ENCODE measurements at regions not wholly inside any gene's neighbourhood (a gene's known extent, or its start where the extent isn't known, plus 50 kb on each side); places are given as distances from the start of the nearest gene placed in this dataset.

GRCh38 chr2:56008661-56009431 lies 85.3 kb upstream of the EFEMP1 start:
- TF ChIP-seq MAX (IDR thresholded peaks at IDR 0.05) (0 out of 2 replicates have a peak, but pooled peaks have one; percentile 12), REST (IDR thresholded peaks at IDR 0.05; ENCODE audit: low read depth) (no peak), TAF1 (IDR thresholded peaks at IDR 0.05; ENCODE audit: low read depth) (no peak)

- TF ChIP-seq RAD21 (IDR thresholded peaks at IDR 0.05; ENCODE audit: low read depth) (peak; percentile 55), ZBTB7A (IDR thresholded peaks at IDR 0.05; ENCODE audit: low read depth) (no peak)
Observed at GRCh38 chr2:56009758-56010458, 86.3 kb upstream of the EFEMP1 start.

GRCh38 chr2:56011624-56012023 lies 88.0 kb upstream of the EFEMP1 start:
- no peak for TF ChIP-seq EGR1 (IDR thresholded peaks at IDR 0.05)
- no peak for TF ChIP-seq TAF1 (IDR thresholded peaks at IDR 0.05; ENCODE audit: low read depth)
- no peak for TF ChIP-seq USF1 (IDR thresholded peaks at IDR 0.05)
- no peak for TF ChIP-seq CEBPB (IDR thresholded peaks at IDR 0.05)
- TF ChIP-seq MAX (IDR thresholded peaks at IDR 0.05): no peak
- TF ChIP-seq TCF12 (IDR thresholded peaks at IDR 0.05; ENCODE audit: low read depth): no peak
- TF ChIP-seq ZBTB7A (IDR thresholded peaks at IDR 0.05; ENCODE audit: low read depth): no peak
- TF ChIP-seq TEAD4 (IDR thresholded peaks at IDR 0.05): no peak
- no peak for TF ChIP-seq EP300 (IDR thresholded peaks at IDR 0.05; ENCODE audit: borderline replicate concordance)
- no peak for TF ChIP-seq NFIC (IDR thresholded peaks at IDR 0.05)
- no peak for TF ChIP-seq FOXM1 (IDR thresholded peaks at IDR 0.05; ENCODE audit: borderline replicate concordance, low read depth)
- no peak for TF ChIP-seq RAD21 (IDR thresholded peaks at IDR 0.05; ENCODE audit: low read depth)
- no peak for TF ChIP-seq CREB1 (IDR thresholded peaks at IDR 0.05; ENCODE audit: low read depth)
- no peak for TF ChIP-seq REST (IDR thresholded peaks at IDR 0.05; ENCODE audit: low read depth)
- TF ChIP-seq YY1 (IDR thresholded peaks at IDR 0.05; ENCODE audit: low read depth): no peak

- TF ChIP-seq EP300 (IDR thresholded peaks at IDR 0.05; ENCODE audit: borderline replicate concordance): no peak
- no peak for TF ChIP-seq CEBPB (IDR thresholded peaks at IDR 0.05)
- TF ChIP-seq TAF1 (IDR thresholded peaks at IDR 0.05; ENCODE audit: low read depth): no peak
- TF ChIP-seq USF1 (IDR thresholded peaks at IDR 0.05): no peak
- no peak for TF ChIP-seq REST (IDR thresholded peaks at IDR 0.05; ENCODE audit: low read depth)
- no peak for TF ChIP-seq NFIC (IDR thresholded peaks at IDR 0.05)
- no peak for TF ChIP-seq FOXM1 (IDR thresholded peaks at IDR 0.05; ENCODE audit: borderline replicate concordance, low read depth)
- TF ChIP-seq CREB1 (IDR thresholded peaks at IDR 0.05; ENCODE audit: low read depth): no peak
- TF ChIP-seq MAX (IDR thresholded peaks at IDR 0.05): no peak
- no peak for TF ChIP-seq ZBTB7A (IDR thresholded peaks at IDR 0.05; ENCODE audit: low read depth)
- no peak for TF ChIP-seq TCF12 (IDR thresholded peaks at IDR 0.05; ENCODE audit: low read depth)
- no peak for TF ChIP-seq EGR1 (IDR thresholded peaks at IDR 0.05)
- TF ChIP-seq TEAD4 (IDR thresholded peaks at IDR 0.05): no peak
- no peak for TF ChIP-seq RAD21 (IDR thresholded peaks at IDR 0.05; ENCODE audit: low read depth)
- no peak for TF ChIP-seq YY1 (IDR thresholded peaks at IDR 0.05; ENCODE audit: low read depth)
Observed at GRCh38 chr2:56012221-56012765, 88.7 kb upstream of the EFEMP1 start.
